Neural progenitor cell (in vitro differentiated cells): ENCODE measurements at regions not wholly inside any gene's neighbourhood (a gene's known extent, or its start where the extent isn't known, plus 50 kb on each side); places are given as distances from the start of the nearest gene placed in this dataset.

Source experiments
- CTCF ChIP-seq: fragments of 200-600 bp; sonication (generic); IDR thresholded peaks from 2 replicates; pipeline ENCODE4 v1.5.1; 2017; ENCODE audit warnings: antibody characterized with exemption, mild to moderate bottlenecking
- EZH2phosphoT487 ChIP-seq: fragments of 200-600 bp; sonication (generic); IDR thresholded peaks from 2 replicates; pipeline ENCODE4 v1.6.1; 2017; ENCODE audit warnings: antibody characterized with exemption

DNA sequence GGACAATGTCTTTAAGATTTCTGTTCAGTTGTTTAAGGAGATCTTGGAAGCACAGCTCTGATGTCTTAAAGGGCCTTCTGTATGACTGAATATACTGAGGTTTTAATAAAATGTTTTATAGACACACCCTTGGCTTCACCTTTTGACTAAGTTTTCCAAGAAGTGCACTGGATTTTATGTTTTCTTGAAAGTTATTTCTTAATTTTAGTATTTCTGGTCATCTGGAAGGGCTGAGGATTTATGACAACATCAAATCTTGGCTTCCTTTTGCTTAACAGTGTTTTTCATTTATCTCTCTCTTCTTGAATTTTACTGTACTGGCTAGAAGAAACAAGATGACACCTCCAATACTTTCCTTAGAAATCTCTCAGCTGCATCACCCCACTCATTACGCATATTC, 2423.4 kb downstream of the LRRC4C start:
- TF ChIP-seq CTCF (no peak), EZH2phosphoT487 (no peak)
